Esophagus mucosa (tissue), 1 donor: ENCODE measurements at regions not wholly inside any gene's neighbourhood (a gene's known extent, or its start where the extent isn't known, plus 50 kb on each side); places are given as distances from the start of the nearest gene placed in this dataset.

Experiments used
- ATAC-seq: fragments of 200-7000 bp; cut with Tn5 transposase; one replicate; pipeline ENCODE4 v1.9.1; 2020
- donor health status: DM: yes; HTN: yes; CAD: no.

DNA sequence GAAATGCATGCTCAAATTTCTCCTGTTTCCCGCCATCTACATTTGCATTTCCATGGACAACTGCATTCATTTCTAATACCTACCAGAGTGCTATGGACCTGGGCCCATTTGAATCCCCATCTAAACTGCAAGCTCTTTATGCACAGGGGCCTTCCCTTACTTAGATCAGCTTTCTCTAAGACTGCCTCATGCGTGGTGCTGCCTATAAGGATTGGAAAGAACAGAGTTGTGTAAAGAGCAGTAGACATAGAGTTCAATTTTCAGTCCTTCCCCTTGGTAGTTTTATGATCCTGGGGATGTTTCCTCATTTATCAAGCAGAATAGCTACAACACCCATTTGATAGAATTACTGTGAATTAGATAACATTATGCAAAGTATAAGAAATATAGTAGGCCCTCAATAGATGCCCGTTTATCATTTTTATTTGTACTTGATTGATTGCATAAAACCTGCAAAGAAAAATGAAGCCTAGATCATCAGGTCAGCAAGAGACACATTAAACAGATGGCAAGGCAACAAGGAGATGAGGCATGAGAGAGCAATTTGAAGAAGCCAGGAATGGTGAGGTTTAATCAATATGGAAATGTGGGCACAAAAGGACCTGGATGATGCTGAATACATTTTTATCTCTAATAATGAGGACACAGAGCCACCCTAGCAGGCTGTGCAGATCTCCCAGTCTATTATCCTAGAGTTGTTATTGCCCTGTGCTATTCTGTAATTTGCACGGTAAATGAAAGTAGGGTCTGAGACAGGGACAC lies 359.7 kb downstream of the FAM181B start:
- ATAC-seq: no peak

DNA sequence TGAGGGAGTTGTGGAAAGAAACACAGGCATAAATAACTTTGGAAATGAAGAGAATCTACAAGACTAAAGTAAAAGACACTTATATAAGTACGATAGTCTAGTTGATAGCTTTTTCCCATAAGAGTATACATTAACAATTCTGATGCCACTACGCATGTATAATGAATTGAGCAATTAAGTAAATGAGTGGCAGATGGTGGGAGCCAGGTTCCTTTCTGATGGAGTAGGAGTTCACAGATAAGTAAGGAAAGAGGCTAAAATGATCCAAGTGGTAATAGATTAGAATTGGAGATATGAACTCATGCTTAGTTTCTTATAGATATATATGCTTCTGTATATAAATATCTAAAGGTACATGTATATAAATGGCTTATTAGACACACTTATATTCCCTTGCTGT lies 368.3 kb downstream of the FAM181B start:
- ATAC-seq: no peak

DNA sequence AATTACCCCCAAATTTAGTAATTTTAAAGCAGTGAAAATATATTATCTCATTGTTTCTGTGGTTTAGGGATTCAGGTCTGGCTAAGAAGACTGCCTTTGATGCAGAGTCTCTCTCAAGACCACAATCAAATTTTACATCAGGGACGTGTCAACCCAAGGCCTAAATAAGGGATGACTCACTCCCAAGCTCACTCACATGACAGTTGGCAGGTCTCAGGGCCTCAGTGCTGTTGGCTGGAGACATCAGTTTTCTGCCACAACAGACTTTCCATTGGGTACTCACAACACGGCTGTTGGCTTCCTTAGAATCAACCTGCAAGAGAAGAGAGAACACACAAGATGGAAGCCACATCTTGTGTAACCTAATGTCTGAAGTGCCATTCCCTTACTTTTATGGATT lies 377.3 kb downstream of the FAM181B start:
- ATAC-seq: no peak

DNA sequence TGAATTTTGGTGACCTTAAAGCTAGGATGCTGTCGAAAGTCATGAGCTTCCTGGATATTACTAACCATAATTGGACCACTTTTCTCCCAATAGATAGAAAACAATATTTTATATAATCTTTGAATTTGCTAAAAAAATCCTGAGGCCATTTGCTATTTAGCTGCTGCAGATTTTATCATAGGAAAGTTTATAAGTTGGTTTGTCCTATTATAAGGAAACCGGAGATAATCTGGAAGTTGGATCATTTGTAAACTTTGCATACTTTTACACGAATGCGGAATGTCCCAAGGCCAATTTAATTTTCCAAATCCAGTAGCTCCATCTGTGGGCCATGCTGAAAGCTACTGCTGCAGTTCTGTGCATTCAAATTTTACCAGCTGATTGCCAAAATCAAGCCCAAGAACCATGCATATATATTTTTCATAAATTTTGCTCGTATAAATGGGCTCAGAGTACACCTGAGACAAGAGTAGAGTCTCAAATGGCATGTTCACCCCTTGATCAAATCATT lies 378.3 kb downstream of the FAM181B start:
- no peak for ATAC-seq

DNA sequence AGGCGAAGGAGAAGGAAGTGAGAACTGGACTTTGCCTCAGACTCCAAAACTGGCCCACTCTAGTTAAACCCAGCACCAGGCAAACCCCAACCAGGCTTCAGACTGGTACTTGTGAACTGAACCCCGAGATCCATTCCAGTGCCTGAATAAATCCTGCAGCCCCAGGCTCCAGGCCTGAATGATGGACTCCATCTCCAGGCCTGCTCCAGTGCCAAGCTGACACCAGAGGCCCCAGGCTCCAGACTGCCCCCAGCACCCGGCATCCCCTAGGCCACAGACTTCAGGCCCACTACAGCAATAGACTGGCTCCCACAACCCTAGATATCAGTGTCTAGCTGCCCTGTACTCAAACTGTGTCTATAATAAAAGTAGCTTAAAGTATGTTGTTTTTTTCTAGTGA lies 406.8 kb downstream of the FAM181B start:
- ATAC-seq: no peak

DNA sequence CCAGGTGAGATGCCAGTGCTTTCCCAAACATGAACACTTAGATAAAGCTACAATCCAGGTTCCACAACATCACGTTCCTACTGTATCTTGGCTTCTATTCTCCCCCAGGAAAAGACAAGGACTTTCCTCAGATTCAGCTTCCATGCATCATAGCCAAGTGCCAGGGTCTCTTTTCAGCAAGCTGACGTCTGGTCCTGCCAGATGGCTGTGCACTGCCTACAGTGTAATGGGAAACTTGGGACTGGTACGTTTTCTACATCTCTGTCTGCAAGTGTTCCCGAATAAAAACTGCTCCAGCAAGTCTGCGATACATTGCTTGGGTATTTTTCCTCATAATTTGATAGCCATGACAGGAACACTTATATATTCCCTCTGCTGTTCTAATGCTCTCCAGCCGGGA lies 412.5 kb downstream of the FAM181B start:
- ATAC-seq: no peak

DNA sequence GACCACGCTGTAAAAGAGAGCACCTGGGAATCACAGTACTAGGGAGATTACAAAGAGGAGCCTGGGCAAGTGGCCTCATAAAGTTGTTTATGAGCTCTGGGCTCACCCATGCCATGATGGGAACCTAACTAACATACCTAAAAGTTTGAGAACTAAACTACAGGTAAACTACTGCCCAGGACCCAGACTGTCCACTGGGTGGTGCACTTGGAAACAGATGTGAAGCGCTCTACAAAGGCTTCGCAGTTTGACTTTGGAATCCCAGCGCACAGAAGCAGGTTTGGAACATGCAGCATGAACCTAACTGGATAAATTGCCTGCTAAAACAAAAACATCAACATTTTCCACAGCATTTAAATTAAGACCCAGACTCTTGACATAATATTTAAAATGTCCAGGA lies 418.6 kb downstream of the FAM181B start:
- no peak for ATAC-seq

DNA sequence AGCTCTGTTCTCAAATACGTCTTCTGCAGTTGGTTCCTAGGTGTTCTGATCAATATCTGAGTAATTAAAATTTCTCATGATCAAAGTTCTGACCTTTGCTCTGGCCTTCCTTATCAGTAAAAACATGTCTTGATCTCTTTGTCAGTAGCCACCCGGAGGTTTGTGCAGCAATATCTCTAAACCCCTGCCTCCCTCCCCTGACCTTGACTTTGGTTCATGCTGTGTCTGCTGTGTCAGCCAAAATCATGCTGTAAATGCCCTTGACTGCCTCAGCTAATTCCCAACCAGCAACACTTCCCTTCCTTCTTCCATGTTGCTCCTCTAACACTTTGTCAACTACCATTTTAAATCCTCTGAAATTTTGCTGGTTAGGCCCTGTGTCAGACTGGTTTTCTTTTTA lies 424.7 kb downstream of the FAM181B start:
- no peak for ATAC-seq

DNA sequence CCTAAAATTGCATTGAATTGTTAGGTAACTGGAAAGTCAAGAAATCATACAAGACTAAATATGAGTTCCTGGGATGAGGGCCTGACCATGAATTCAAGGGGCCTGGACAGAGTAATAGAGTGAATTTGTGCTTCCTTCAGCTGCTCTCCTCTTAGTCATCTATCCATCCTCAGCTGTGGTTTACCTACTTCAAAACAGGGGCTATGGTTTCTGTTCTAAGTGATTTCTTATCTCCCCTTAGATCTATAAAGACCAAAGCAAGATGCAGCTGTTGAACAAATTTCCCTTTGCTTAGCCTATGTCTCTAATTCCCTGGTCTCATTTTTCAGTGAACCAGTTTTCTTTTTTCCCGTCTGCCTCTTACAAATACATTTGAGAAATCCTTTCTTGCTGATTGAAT lies 428.5 kb downstream of the FAM181B start:
- no peak for ATAC-seq

DNA sequence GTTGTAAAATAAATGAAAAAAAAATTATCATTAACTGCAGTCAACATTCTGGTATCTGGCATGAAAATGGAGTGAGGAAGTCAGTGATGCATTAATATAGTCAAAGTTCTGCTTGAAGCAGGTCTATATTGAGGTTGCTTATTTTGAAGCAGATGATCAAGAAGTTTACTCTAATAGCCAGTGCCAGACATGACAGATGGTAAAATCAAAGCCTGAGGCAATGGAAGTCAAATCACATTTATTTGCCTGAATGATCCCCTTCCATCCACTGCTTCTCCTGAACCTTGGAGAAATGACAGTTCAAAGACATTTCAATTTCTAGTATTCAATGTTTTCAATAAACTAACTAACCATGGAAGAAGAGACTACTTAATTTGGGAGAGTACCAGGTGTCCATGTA lies 430.0 kb downstream of the FAM181B start:
- no peak for ATAC-seq

DNA sequence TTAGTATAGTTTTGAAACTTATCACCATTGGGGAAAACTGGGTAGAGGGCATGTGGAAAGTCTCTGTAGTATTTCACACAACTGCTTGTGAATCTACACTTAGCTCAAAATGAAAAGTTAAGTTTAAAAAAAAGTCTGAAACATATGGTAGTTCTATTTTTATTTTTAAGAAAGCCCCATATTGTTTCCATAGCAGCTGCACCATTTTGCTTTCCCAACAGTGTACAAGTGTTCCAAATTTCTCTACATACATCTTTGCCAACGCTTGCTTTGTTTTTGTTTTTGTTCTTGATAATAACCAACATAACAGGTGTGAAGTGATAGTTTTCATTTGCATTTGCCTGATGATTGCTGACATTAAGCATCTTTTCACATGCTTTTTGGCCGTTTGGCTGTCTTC lies 445.2 kb downstream of the FAM181B start:
- no peak for ATAC-seq

DNA sequence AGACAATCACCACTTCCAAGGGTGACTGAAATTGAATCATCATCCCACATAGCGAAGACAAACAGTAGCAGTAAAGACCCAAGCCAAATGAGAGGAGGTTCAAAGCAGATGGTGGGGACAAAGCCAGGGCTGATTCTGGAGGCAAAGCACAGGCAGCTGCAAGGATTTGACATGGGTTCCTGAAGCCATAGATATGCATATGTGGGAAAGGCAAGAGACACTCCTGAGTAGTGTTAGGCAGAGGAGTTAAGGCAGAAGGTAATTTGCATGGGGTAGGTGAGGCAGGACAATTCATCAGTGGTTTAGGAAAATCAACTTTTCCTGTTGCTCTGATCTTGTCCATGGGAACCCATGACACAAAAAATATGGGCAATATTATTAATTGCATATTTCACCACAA lies 462.8 kb downstream of the FAM181B start:
- no peak for ATAC-seq

DNA sequence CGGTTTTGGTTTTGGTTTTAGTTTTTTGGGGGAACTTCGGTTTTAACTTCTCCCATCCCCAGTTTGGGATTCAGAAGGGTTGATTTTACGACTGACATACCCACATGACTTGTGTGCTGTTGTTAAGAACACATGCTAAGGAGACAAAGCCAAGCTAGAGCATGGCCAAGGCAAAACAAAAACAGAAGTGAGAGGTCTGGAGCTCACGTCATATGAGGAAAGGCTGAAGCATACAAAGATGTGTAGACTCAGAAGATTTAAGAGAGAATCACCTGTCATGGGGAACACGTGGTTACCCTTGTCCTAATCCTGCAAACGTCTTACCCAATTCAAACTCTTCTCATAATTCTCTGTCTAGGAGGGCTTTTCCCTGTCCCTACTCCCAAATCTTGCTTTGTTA lies 465.0 kb downstream of the FAM181B start:
- no peak for ATAC-seq

DNA sequence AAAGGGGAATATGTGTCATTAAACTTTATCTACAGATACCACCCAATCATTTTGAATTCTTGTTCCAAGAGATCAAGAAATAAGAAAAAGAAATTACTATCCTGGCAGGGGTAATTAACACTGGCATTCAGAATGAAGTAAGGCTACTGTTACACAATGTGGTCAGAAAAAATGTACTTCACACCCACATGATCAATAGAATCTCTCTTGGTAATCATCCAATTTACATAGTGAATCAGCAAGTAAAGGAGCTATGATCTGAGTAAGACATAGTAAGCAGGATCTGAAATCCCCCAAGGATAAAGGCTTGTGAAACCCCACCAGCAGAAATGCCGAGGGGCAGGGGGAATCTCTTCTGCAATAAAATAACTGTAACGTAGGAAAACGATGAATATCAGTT lies 466.5 kb downstream of the FAM181B start:
- ATAC-seq: no peak

DNA sequence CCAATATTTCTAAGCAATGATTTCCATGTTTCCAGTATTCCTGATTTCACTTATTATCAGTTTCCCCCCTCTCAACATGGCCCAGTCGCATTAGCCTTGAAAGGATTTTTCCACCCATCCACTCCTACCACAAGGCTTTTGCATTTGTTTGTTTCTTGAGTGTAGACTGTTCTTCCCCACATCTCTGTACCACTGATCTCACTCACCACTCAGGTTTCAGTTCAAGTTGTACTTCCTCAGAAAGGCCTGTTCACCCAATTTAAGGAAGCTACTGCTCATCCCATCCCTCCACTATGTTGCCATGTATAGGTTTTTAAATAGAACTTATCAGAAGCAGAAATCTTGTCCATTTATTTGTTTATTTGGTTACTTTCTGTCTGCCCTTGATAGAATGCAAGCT lies 472.3 kb downstream of the FAM181B start:
- no peak for ATAC-seq

DNA sequence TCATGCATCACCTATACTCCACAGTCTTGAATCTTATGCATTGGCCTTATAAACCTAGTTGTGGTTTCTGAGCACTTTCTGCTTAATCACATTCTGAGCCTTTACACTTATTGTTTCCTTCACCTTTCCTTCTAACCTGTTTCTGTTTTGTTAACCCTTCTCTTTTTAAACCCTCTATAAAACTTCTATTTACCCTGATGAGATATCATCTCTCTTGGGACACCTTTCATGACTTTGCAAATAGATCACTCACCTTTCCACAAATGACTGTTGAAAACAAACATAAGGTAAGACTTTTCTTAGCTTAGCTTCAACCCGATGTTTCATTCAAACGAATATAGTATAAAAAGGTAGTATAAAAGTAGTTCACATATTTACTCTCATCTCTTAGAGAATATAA lies 483.6 kb downstream of the FAM181B start:
- ATAC-seq: no peak

DNA sequence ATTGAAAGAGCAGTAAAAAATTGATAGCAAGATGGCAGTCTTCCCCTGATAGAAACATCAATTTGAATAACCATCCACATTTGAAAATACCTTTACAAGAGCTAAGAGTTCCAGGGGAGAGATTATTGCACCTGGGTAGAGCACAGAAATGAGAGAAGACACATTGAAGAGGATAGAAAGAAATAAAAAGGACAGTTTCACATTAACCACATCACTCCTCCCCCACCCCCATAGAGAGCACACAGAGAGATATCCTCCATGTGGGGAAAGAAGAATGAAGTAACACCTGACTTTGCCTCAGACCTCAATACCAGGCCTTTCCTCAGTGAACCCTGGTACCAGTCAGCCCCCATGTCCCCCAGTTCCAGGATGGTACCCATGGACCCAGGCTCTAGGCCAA lies 486.7 kb downstream of the FAM181B start:
- ATAC-seq: no peak

DNA sequence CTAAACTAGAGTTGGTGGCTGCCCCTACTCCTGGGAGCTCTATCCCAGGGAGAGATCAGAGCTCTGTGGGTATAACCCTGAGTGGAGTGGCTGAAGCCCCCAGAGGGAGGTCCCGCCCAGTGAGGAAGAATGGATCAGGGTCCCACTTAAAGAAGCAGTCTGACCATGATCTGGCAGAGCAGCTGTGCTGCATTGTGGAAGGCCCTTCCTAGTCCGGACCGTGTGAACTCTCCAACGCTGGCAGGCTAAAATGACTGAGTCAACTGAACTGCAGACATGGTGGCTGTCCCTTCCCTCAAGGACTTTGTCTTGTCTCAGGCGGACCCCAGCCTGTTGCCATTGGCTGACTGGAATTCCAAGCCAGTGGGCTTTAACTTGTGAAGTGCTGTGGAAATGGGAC lies 494.2 kb downstream of the FAM181B start:
- ATAC-seq: no peak

DNA sequence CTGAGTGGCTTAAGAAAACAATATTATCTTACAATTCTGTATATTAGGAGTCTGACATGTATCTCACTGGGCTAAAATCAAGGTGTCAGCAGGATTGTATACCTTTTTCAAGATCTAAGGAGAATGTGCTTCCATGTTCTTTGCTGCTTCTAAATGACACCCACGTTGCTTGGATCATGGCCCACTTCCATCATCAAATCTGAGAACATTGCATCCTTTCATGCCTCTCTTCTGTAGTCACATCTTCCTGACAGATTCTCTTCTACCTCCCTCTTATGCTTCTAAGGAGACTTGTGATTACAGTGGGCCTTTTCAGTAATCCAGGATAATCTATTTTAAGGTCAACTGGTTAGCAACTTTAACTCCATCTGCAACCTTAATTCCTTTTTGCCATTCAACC lies 499.4 kb downstream of the FAM181B start:
- ATAC-seq: no peak

DNA sequence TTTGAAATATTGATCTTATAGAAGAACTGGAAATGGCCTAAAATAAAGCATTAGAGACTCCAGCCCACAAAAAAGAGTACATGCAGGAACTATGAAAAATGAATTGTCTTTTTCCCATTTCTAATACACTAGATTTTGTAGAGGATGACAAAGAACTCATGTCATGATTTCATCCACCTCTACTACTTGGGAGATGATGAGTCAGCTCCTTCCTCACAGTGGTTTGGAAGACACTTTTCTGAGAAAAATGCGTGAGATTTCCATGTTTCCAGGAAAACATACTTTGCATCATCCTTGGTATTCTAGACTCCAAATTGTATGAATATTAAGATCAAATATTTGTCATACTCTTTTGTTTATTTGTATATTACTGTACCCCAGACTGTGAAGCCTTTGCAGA lies 500.5 kb downstream of the FAM181B start:
- no peak for ATAC-seq

DNA sequence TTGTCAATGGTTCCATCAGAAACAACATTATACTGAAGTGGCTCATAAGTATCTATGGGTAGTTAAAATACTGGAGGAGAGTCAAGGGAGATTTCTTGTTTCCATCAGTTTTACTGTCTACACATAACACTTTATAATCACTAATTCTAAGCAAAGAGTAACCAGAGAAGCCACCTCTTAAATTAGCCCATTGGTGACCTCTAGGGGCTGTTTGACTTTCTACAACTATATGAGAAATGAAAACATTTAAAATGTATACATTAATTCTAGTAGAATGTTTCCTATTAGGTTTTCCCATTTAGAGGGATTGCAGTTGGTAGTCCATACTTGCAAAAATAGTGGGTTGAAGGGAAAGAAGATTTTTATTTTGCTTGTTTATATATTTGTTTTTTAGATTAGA lies 504.3 kb downstream of the FAM181B start:
- ATAC-seq: no peak

DNA sequence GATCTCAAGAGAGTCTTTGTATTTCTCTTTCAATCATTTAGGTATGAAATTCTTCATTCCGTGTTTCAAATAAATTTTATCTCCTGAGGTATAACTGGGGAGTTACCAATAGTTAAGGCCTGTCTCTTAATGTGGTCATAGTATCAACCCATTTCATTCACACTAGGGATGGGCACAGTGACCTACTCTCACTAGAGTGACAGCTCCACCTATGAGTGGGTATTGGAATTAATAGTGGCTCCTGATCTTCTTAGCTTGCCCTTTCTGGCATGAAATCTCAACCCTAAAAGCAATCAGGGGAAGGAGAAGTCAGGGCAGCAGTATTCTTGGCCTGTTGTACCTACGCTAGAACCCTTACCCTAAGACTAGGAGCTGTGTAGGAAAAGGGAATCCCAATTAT lies 507.7 kb downstream of the FAM181B start:
- no peak for ATAC-seq

DNA sequence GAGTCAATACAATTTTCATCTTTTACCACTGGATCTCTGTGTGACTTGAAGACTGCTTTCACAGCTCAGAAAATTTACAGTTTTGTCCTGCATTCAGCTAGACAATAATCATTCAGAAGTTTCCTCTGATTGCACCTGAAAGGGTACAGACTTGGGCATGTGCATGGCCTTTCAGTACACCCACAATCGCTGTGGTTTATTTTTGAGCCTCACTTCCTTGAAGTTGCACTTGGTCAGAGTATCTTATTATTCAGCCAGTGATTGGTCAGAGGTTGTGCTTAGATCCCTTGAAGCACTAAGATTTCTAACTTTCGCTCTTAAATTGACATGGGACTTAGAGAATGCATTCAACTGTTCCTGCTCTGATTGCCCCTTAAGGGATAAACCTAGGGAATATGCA lies 508.2 kb downstream of the FAM181B start:
- no peak for ATAC-seq

DNA sequence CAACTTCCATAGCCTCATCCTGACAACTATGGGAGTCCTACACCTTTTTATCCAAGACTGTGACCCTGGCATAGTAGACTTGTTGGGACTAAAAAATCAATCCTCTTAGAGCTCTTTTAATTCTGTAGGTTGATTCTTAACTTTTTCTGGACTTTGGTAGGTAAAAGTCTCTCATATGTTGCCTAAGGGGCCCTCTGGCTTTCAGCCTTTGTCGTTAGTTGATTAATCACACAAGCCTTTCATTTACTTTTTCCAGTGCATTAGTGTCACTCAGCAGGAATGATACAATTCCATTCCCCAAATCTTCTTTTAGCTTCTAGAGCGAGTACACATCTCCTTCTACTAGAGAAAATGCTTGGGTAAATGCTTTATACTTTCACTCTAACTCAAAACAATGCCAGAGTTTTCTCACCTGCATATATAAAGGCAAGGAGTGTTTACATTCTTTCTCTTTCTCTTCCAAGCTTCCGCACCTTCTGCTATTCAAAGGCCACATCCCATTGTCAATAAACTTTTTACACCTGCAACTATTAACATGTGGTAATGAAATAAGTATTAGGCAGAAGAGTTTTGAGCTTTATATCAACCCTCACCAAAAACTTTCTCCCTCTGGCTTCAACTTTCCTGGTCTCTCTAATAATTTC lies 516.6 kb downstream of the FAM181B start:
- ATAC-seq: no peak

DNA sequence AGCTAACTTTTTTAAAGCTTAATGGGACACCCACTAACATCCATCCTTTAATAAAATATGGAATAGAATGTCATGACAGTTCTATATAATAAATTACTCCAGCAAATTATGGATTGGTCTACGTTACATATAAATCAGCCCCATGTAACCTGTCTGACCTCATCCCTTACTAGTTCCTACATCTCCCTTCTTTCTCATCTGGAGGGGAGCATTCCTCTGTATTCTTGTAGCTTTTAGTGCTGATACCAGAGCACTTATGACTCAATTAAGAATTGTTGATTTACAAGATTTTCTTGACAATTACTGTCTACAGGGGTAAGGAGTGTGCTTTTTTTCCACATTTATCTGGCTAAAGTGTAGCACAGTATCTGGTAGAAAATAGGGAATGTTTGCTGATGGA lies 523.7 kb downstream of the FAM181B start:
- ATAC-seq: no peak
